ENCODE measurements at regions not wholly inside any gene's neighbourhood (a gene's known extent, or its start where the extent isn't known, plus 50 kb on each side); places are given as distances from the start of the nearest gene placed in this dataset.
A peak's percentile ranks its signal among the peaks of the same experiment; 100 is the strongest.

GRCh38 chr2:41934329-41934958 lies 113.4 kb upstream of the PKDCC start:
- DNase-seq (ENCODE audit: low spot score) = no peak

- no peak for DNase-seq (ENCODE audit: low spot score)
These were observed 112.8 kb upstream of the PKDCC start for GRCh38 chr2:41935002-41935401.

- DNase-seq (ENCODE audit: low spot score) = no peak
These were observed 112.0 kb upstream of the PKDCC start for GRCh38 chr2:41935825-41936224.

- no peak for DNase-seq (ENCODE audit: low spot score)
These were observed 110.9 kb upstream of the PKDCC start for GRCh38 chr2:41936771-41937463.

DNA sequence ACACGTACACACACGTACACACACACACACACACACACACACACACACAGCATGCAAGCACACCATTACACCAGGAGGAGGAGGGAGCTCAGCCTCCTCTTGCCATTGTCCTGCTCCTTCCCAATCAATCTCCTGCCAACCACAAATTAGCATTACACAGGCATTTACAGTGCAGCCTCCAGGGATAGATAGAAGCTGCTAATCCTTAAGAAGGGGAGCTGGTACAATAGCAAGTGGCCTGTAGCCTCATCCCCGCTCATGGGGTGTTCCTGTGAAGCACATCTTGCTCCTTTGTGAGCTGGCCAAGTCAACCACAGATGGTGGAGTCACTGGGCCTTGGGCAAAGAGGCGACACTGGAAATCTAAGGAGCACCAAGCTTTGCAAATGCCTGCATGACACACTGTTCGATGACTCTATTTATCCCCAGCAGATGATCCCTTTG lies 110.3 kb upstream of the PKDCC start:
- DNase-seq (ENCODE audit: low spot score) = peak; percentile 81

GRCh38 chr2:41937921-41938708 lies 109.7 kb upstream of the PKDCC start:
- no peak for DNase-seq (ENCODE audit: low spot score)

GRCh38 chr2:41940060-41940744 lies 107.6 kb upstream of the PKDCC start:
- no peak for DNase-seq (ENCODE audit: low spot score)

GRCh38 chr2:41940745-41941063 lies 107.1 kb upstream of the PKDCC start:
- DNase-seq (ENCODE audit: low spot score) = no peak

- no peak for DNase-seq (ENCODE audit: low spot score)
These were observed 106.0 kb upstream of the PKDCC start for GRCh38 chr2:41941831-41942230.

DNA sequence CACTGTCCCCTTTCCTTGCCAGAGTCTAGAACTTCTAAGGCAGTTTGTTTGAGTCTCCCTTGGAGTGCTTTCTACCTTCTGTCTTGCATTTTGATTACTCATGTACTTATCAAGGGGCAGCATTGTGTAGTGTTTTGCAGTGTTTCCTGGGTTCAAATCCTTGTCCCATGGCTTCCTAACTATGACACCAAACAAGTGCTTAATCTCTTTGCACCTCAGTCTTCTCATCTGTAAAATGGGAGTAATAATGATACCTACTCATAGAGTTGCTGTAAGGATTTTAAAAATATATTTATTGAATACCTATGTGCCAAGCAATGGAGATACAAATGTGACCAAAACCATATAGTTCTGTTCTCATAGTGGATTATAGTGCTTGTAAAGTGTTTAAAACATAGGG lies 105.5 kb upstream of the PKDCC start:
- DNase-seq (ENCODE audit: low spot score) = no peak

DNA sequence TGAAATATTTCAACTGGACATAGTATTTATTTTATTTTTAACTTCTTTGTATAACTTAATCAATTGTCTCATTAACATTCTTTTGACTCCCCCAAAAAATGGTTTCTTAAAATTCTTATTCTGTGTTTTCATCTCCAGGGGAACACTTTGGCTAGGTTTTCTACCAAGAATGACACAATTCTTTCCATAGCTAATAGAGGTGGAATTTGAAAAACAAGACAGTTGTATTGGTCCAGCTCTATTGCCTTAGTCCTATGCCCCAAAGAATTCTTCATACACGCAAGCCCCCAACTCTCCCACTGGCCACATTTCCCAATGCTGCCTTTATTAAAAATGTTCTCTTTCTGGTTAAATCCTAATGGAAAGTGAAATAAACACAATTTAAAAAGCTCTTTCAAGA lies 104.7 kb upstream of the PKDCC start:
- DNase-seq (ENCODE audit: low spot score) = no peak

DNA sequence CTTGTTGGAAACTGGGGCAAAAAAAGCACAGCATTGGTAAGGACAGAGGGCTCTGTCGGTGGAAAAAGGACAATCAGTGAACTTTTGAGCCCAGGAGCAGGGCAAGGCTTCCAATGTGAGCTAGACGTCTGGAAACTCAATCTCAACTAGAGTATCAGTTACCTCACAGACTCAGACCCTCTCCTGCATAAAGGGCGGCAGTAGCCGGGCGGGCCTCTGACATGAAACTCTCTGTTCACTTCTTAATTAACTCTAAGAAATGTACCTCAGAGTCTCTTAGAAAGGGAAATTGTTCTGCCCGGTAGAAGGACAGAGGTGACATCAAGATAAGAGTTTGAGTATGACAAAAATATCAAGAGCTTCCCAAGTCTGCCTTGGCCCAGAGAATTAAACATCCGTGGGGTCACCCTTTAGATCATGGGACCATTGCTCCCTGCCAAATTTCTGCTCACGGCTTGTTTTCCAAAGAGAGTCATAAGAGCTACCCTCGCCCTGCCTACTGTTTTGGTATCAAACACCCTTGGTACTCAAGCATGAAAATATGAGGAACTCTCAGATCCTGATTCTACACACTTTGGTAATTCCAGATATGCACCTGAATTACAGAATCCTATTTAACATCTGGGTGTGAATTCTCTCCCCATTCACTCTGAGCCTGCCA lies 103.5 kb upstream of the PKDCC start:
- no peak for DNase-seq (ENCODE audit: low spot score)

DNA sequence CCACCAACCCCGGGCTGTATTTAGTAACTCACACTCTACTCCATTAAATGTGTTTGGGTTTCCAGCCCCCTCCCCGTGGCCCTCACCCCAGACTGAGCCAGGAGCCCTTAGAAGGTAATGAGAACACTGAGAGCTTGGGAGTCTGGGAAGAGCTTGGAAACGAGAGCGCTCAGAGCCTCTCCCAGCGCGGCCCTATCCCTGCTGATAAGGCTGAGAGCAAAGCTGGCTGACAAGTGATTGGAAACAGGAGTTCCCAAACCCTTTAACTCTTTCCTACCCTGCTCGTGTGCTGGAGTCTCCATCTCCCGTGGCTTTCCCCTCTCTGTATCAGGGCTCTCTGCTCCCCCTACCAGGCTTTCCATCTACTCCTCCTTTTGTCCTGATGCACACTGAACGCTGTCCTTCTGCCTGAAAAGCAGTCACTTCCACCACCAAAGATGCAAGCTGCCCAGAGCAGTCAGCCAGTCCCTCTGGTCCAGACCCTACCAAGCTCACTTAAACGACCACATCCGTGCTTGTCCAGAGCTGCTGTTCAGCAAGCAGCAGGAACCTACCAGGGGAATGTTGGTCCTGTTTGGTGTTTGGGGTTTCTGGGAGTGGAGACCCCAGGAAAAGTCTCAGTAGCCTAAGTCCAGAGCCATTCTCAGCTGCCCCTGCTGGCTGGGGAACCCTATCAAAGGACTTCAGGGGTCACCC lies 100.0 kb upstream of the PKDCC start:
- DNase-seq (ENCODE audit: low spot score) = no peak

DNA sequence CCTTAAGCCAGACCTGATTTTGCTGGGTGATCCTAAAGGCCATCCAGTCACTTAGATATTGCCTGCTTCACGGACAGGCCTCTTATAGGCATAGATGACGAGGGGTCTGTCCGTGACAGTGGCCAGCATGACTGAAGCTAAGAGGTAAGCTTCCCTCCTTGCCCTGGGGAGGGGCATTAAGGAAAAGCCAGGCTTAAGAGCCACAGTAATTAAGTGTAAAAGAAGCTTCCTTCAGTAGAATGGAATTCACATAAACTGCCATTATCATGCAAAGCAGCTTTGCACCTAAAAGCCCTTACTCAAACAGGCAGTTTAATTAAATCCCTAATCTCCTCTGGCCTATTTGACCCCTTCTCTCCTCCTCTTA lies 99.4 kb upstream of the PKDCC start:
- DNase-seq (ENCODE audit: low spot score) = peak; percentile 50

DNA sequence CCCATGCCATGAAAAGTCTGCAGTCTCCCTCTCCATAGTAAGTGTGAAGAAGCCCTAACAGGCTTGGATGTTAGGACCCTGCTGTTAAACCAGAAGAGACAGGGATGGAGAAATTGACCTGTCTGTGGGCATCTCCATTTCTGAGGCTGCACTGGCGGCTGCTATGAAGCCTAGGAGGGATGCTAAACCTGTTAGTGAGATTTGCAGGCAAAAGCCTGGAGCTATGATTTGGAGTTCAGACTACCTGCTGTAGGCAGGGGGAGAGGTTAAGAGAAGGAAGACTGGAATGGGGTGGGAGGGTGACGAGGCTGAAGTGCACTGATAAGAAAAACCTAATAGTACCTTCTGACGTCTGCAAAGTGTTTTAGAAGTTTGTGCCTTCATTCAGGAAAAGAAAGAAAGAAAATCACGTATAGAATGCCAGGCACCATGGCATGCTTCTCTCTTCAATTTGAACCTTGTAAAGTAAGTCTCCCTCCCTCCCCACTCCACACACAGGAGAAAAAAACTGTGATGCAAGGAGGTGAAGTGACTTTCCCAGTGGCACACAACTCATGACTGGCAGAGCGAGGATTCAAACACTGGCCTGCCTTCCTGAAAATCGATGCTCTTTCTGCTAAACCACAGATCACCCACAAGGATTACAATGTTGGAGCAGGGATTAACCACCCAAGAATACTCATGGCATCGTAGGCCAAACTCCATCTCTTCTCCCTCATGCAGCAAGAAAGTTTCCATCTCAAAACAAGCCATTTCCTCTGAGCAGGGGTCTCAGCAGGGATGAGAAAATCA lies 98.5 kb upstream of the PKDCC start:
- no peak for DNase-seq (ENCODE audit: low spot score)

DNA sequence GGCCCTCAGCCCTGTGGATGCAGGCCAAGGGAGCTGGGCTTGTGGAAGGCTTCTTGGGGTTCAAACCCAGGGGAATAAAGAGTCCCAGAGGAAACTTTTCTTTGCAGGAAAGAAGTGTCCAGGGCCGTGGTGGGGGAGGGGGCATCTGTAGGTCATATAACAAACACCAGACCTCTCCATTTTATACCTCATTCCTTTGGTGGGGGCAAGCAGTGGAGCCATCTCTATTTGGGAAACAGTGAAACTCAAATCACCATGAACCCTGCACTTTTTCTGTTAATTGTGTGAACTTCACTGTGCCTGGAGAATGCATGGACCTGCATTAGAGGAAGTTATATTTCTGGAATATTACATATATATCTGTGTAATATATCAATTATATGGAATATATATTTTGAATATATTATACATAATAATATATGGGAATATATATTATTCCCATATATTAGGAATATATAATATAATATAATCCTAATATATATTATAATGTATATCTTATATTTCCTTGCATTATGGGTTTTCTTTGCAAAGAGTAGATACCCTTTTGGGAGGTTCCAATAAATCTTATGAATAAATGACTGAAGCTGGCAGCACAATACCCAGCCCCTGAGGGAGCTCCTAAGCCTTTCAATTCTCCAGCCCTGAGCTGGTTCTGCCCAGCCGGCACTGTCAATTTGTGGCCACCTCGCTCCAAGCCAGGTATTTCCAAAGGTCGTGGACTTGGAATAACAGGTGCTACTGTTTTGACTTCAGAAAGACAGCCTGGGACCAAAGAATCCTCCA lies 97.7 kb upstream of the PKDCC start:
- DNase-seq (ENCODE audit: low spot score) = no peak

GRCh38 chr2:41950666-41950960 lies 97.2 kb upstream of the PKDCC start:
- DNase-seq (ENCODE audit: low spot score) = no peak

- DNase-seq (ENCODE audit: low spot score) = no peak
These were observed 93.2 kb upstream of the PKDCC start for GRCh38 chr2:41954304-41955291.
